ENCODE measurements at regions not wholly inside any gene's neighbourhood (a gene's known extent, or its start where the extent isn't known, plus 50 kb on each side); places are given as distances from the start of the nearest gene placed in this dataset.

- Histone ChIP-seq H3K4me2 (ENCODE audit: low read length) (no peak overlapping the region), H4K20me1 (ENCODE audit: insufficient read depth) (no peaks in the 10 kb centered on the region), H3K9me3 (ENCODE audit: control insufficient read depth in 1 of 2, insufficient read depth in 1 of 2, low read depth in 1 of 2, low read length in 2 of 2) (no peaks in the 10 kb centered on the region), H3K27ac (ENCODE audit: low read depth, low read length) (no peak overlapping the region), H3K9me2 (ENCODE audit: insufficient read depth) (no peaks in the 10 kb centered on the region), H3K4me1 (ENCODE audit: control insufficient read depth in 1 of 2, insufficient read depth in 2 of 2, low read length in 2 of 2) (no peaks in the 10 kb centered on the region), H3K9ac (ENCODE audit: low read length) (no peak overlapping the region), H3K79me2 (ENCODE audit: insufficient read depth, low read length) (no peaks in the 10 kb centered on the region), H3K4me3 (replicated peaks in 1 of 2; ENCODE audit: low read depth in 1 of 2, low read length in 2 of 2) (no peak overlapping the region), H2AFZ (ENCODE audit: low read depth, low read length, poor library complexity, severe bottlenecking) (no peak overlapping the region), H3K27me3 (ENCODE audit: insufficient read depth, low read length) (no peaks in the 10 kb centered on the region), H3K36me3 (ENCODE audit: control insufficient read depth in 1 of 2, insufficient read depth in 2 of 2, low read length in 2 of 2) (no peaks in the 10 kb centered on the region)
- intact Hi-C loops (cut with micrococcal nuclease): no loop called here
- RAD21 ChIA-PET (ENCODE audit: low non-redundant PET in 1 of 2, low total read pairs in 2 of 2, uncharacterized antibody in 2 of 2, unreplicated experiment in 2 of 2): no interaction called here
- DNase-seq (ENCODE audit: low read depth, low spot score) (no peak), ATAC-seq (no peak)
- CTCF ChIA-PET: no interaction called here
- no peak for TF ChIP-seq CTCF (IDR thresholded peaks at IDR 0.05 in 2 of 3, conservative IDR thresholded peaks at IDR 0.05 in 1 of 3; ENCODE audit: borderline replicate concordance in 1 of 3, insufficient read depth in 1 of 3, low read depth in 2 of 3, low read length in 2 of 3)
- TF ChIP-seq JUND (IDR thresholded peaks at IDR 0.05): no peak
- TF ChIP-seq POLR2A (IDR thresholded peaks at IDR 0.05; ENCODE audit: borderline replicate concordance, extremely low read depth, insufficient read depth, insufficient read length): no peak
- no peak for TF ChIP-seq ELF1 (IDR thresholded peaks at IDR 0.05; ENCODE audit: borderline replicate concordance, low read depth)
- TF ChIP-seq ZFX (IDR thresholded peaks at IDR 0.05): no peak
- TF ChIP-seq, protein P1, sequence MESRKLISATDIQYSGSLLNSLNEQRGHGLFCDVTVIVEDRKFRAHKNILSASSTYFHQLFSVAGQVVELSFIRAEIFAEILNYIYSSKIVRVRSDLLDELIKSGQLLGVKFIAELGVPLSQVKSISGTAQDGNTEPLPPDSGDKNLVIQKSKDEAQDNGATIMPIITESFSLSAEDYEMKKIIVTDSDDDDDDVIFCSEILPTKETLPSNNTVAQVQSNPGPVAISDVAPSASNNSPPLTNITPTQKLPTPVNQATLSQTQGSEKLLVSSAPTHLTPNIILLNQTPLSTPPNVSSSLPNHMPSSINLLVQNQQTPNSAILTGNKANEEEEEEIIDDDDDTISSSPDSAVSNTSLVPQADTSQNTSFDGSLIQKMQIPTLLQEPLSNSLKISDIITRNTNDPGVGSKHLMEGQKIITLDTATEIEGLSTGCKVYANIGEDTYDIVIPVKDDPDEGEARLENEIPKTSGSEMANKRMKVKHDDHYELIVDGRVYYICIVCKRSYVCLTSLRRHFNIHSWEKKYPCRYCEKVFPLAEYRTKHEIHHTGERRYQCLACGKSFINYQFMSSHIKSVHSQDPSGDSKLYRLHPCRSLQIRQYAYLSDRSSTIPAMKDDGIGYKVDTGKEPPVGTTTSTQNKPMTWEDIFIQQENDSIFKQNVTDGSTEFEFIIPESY (IDR thresholded peaks at IDR 0.05; ENCODE audit: extremely low read depth, insufficient replicate concordance, low read length): no peak
- no peak for TF ChIP-seq EGR1 (IDR thresholded peaks at IDR 0.05; ENCODE audit: low read depth)
- TF ChIP-seq, protein P2, sequence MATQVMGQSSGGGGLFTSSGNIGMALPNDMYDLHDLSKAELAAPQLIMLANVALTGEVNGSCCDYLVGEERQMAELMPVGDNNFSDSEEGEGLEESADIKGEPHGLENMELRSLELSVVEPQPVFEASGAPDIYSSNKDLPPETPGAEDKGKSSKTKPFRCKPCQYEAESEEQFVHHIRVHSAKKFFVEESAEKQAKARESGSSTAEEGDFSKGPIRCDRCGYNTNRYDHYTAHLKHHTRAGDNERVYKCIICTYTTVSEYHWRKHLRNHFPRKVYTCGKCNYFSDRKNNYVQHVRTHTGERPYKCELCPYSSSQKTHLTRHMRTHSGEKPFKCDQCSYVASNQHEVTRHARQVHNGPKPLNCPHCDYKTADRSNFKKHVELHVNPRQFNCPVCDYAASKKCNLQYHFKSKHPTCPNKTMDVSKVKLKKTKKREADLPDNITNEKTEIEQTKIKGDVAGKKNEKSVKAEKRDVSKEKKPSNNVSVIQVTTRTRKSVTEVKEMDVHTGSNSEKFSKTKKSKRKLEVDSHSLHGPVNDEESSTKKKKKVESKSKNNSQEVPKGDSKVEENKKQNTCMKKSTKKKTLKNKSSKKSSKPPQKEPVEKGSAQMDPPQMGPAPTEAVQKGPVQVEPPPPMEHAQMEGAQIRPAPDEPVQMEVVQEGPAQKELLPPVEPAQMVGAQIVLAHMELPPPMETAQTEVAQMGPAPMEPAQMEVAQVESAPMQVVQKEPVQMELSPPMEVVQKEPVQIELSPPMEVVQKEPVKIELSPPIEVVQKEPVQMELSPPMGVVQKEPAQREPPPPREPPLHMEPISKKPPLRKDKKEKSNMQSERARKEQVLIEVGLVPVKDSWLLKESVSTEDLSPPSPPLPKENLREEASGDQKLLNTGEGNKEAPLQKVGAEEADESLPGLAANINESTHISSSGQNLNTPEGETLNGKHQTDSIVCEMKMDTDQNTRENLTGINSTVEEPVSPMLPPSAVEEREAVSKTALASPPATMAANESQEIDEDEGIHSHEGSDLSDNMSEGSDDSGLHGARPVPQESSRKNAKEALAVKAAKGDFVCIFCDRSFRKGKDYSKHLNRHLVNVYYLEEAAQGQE (IDR thresholded peaks at IDR 0.05; ENCODE audit: low read depth): no peak
- TF ChIP-seq, protein P3, sequence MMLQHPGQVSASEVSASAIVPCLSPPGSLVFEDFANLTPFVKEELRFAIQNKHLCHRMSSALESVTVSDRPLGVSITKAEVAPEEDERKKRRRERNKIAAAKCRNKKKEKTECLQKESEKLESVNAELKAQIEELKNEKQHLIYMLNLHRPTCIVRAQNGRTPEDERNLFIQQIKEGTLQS (IDR thresholded peaks at IDR 0.05): no peak
- TF ChIP-seq FOSL1 (IDR thresholded peaks at IDR 0.05; ENCODE audit: low read depth): no peak
- no peak for TF ChIP-seq RAD21 (IDR thresholded peaks at IDR 0.05; ENCODE audit: low read depth)
- TF ChIP-seq ZNF274 (IDR thresholded peaks at IDR 0.05; ENCODE audit: low read depth, low read length): no peak
- no peak for TF ChIP-seq EZH2phosphoT487 (IDR thresholded peaks at IDR 0.05; ENCODE audit: borderline replicate concordance)
- TF ChIP-seq SIN3A (IDR thresholded peaks at IDR 0.05; ENCODE audit: low read depth): no peak
- TF ChIP-seq TCF7L2 (IDR thresholded peaks at IDR 0.05; ENCODE audit: borderline replicate concordance, extremely low read depth, insufficient read depth, insufficient read length): no peak
- no peak for TF ChIP-seq CEBPB (IDR thresholded peaks at IDR 0.05; ENCODE audit: low read depth)
- TF ChIP-seq EZH2 (IDR thresholded peaks at IDR 0.05): no peak
- no peak for TF ChIP-seq POLR2AphosphoS5 (IDR thresholded peaks at IDR 0.05; ENCODE audit: low read depth, low read length)
- POLR2A ChIA-PET: no interaction called here
- BruUV-seq (replicated peaks): no TSS peak
Measured at GRCh38 chr12:71283883-71284282, 126.1 kb upstream of the TSPAN8 start.

Measured in HCT116 (cell line).